Retinal pigment epithelial cell (primary cell): ENCODE measurements at regions not wholly inside any gene's neighbourhood (a gene's known extent, or its start where the extent isn't known, plus 50 kb on each side); places are given as distances from the start of the nearest gene placed in this dataset.
A peak's percentile ranks its signal among the peaks of the same experiment; 100 is the strongest.
"Not testable (repeated sequence)": the region's sequence is repeated elsewhere in the genome, so short reads cannot be mapped to it uniquely, and the experiment has no call there.

Source experiments
- DNase-seq: peaks from one replicate; pipeline ENCODE4 v3.0.0-alpha.2; 2010; ENCODE audit warnings: low read depth
- H3K4me3 ChIP-seq: 2 replicates; pipeline ENCODE4 v1.5.1; 2011; ENCODE audit warnings: mild to moderate bottlenecking, low read length, control low read depth, moderate library complexity
- CTCF ChIP-seq: conservative IDR thresholded peaks from 2 replicates; pipeline ENCODE4 v1.5.1; 2011; ENCODE audit warnings: low read depth, low read length, control low read depth, inconsistent platforms

GRCh38 chr6:27002447-27002846 lies 245.1 kb upstream of the PRSS16 start:
- no peak for TF ChIP-seq CTCF
- H3K4me3 ChIP-seq, result no peak overlapping the region
- DNase-seq, result no peak

- H3K4me3 ChIP-seq, result no peak overlapping the region
- no peak for DNase-seq
- no peak for TF ChIP-seq CTCF
These were observed 240.5 kb upstream of the PRSS16 start for GRCh38 chr6:27007020-27007419.

GRCh38 chr6:27008613-27009012 lies 238.9 kb upstream of the PRSS16 start:
- DNase-seq, H3K4me3 ChIP-seq: not testable (repeated sequence)

- DNase-seq, H3K4me3 ChIP-seq: not testable (repeated sequence)
These were observed 233.4 kb upstream of the PRSS16 start for GRCh38 chr6:27014053-27014452.

- no peak for DNase-seq
- H3K4me3 ChIP-seq, result no peak overlapping the region
- no peak for TF ChIP-seq CTCF
These were observed 230.8 kb upstream of the PRSS16 start for GRCh38 chr6:27016689-27017088.

GRCh38 chr6:27018401-27018800 lies 229.1 kb upstream of the PRSS16 start:
- not testable (repeated sequence) for H3K4me3 ChIP-seq, DNase-seq

GRCh38 chr6:27019651-27020552 lies 227.6 kb upstream of the PRSS16 start:
- H3K4me3 ChIP-seq, result peak overlapping the region; percentile 88
- TF ChIP-seq CTCF, result no peak
- peak; percentile 69 for DNase-seq

- H3K4me3 ChIP-seq, result peak overlapping the region; percentile 88
- no peak for TF ChIP-seq CTCF
These were observed 227.0 kb upstream of the PRSS16 start for GRCh38 chr6:27020553-27020880.

GRCh38 chr6:27023664-27024063 lies 223.8 kb upstream of the PRSS16 start:
- no peak overlapping the region for H3K4me3 ChIP-seq
- no peak for TF ChIP-seq CTCF

More at GRCh38 chr6:27020553-27020880, 227.0 kb upstream of the PRSS16 start:
- no peak for DNase-seq

More at GRCh38 chr6:27023664-27024063, 223.8 kb upstream of the PRSS16 start:
- no peak for DNase-seq
